Endothelial cell of umbilical vein (primary cell): ENCODE measurements at regions not wholly inside any gene's neighbourhood (a gene's known extent, or its start where the extent isn't known, plus 50 kb on each side); places are given as distances from the start of the nearest gene placed in this dataset.

Experiments
- BruUV-seq: library from RNA; stranded (reverse); fragments of 400-500 nt; replicated peaks from 2 replicates; lab custom pipeline; 2021; lab: Mats Ljungman, UMichigan
- CTCF ChIA-PET: fragments of 300-600, 350-600 bp; sonication (Branson Sonifier 250); formaldehyde crosslinking; loops from one replicate; lab custom pipeline; 2021; ENCODE audit warnings: antibody characterized with exemption, inconsistent platforms; lab: Charles Lee
- POLR2A ChIA-PET: fragments of 300-600, 350-600 bp; sonication (Branson Sonifier 250); formaldehyde crosslinking; loops from one replicate; lab custom pipeline; 2021; ENCODE audit warnings: antibody characterized with exemption, inconsistent platforms; lab: Charles Lee
- DNase-seq: peaks from one replicate; pipeline ENCODE4 v3.0.0-alpha.2; 2011; ENCODE audit warnings: low read depth, low spot score
- FAIRE-seq: peaks from 2 replicates; lab custom pipeline; 2011; peaks lifted over from hg19 to GRCh38; lab: Jason Lieb, UNC
- H2AFZ ChIP-seq: 2 replicates; pipeline ENCODE4 v1.6.0; 2012; ENCODE audit warnings: low read depth, low read length, control low read depth, inconsistent platforms
- H3K27ac ChIP-seq: 2 replicates; pipeline ENCODE4 v1.5.1; 2011; ENCODE audit warnings: low read depth, mild to moderate bottlenecking, control low read depth, low read length, moderate library complexity; ENCODE audit not compliant: insufficient read depth
- H3K27me3 ChIP-seq, 2 experiments: 2 replicates each; pipeline versions ENCODE4 v1.6.0 to v1.6.1; 2011; ENCODE audit warnings: low read length in 2 of 2, mixed read lengths in 1 of 2; ENCODE audit not compliant: control insufficient read depth in 2 of 2, insufficient read depth in 2 of 2
- H3K36me3 ChIP-seq, 2 experiments: 2 replicates in 1 of 2; 3 replicates in 1 of 2; pipeline ENCODE4 v1.5.1; 2011; ENCODE audit warnings: low read length in 2 of 2, mild to moderate bottlenecking in 1 of 2, moderate library complexity in 1 of 2; ENCODE audit not compliant: control insufficient read depth in 2 of 2, insufficient read depth in 2 of 2; ENCODE audit errors: extremely low read depth in 1 of 2
- H3K4me1 ChIP-seq: 3 replicates; pipeline ENCODE4 v1.5.1; 2011; ENCODE audit warnings: mild to moderate bottlenecking, low read length; ENCODE audit not compliant: control insufficient read depth, insufficient read depth; ENCODE audit errors: extremely low read depth
- H3K4me2 ChIP-seq: 2 replicates; pipeline ENCODE4 v1.6.1; 2011; ENCODE audit warnings: low read length, control low read depth, mixed read lengths; ENCODE audit not compliant: insufficient read depth
- H3K4me3 ChIP-seq, 3 experiments: fragments of 200-600 bp in 1 of 3; sonication (generic), shearing (Covaris generic) in 1 of 3; replicated peaks in 1 of 3; 2 replicates each; pipeline ENCODE4 v1.5.1; 2011 to 2016; ENCODE audit warnings: control low read depth in 3 of 3, low read length in 3 of 3, mild to moderate bottlenecking in 2 of 3, inconsistent platforms in 1 of 3, low read depth in 1 of 3, moderate library complexity in 1 of 3; ENCODE audit not compliant: insufficient read depth in 1 of 3
- H3K79me2 ChIP-seq: 2 replicates; pipeline ENCODE4 v1.6.0; 2012; ENCODE audit warnings: low read length, inconsistent platforms; ENCODE audit not compliant: control insufficient read depth, insufficient read depth
- H3K9ac ChIP-seq: replicated peaks from 2 replicates; pipeline ENCODE3; 2011; ENCODE audit warnings: low read length, control low read depth; ENCODE audit not compliant: insufficient read depth; ENCODE audit errors: extremely low read depth
- H3K9me1 ChIP-seq: replicated peaks from 3 replicates; pipeline ENCODE4 v1.6.0; 2011; ENCODE audit warnings: mild to moderate bottlenecking, low read length; ENCODE audit not compliant: control insufficient read depth, insufficient read depth; ENCODE audit errors: extremely low read depth
- H3K9me3 ChIP-seq: replicated peaks from 2 replicates; pipeline ENCODE4 v1.5.1; 2012; ENCODE audit warnings: low read length, inconsistent platforms; ENCODE audit not compliant: control insufficient read depth, insufficient read depth
- H4K20me1 ChIP-seq: replicated peaks from 2 replicates; pipeline ENCODE3; 2011; ENCODE audit warnings: mild to moderate bottlenecking, low read length; ENCODE audit not compliant: control insufficient read depth, insufficient read depth; ENCODE audit errors: extremely low read depth
- EZH2 ChIP-seq: IDR thresholded peaks from 2 replicates; pipeline ENCODE4 v1.6.1; 2012; ENCODE audit warnings: borderline replicate concordance, low read depth, mild to moderate bottlenecking, moderate library complexity, low read length, inconsistent platforms; ENCODE audit not compliant: severe bottlenecking
- FOS ChIP-seq: IDR thresholded peaks from 2 replicates; pipeline ENCODE4 v1.6.1; 2011; ENCODE audit warnings: mild to moderate bottlenecking, low read length, moderate library complexity, borderline replicate concordance; ENCODE audit not compliant: insufficient read depth
- GATA2 ChIP-seq: IDR thresholded peaks from 2 replicates; pipeline ENCODE4 v1.7.0; 2011; ENCODE audit warnings: low read depth, mild to moderate bottlenecking, moderate library complexity, mixed read lengths, low read length; ENCODE audit not compliant: insufficient read length, insufficient read depth
- JUN ChIP-seq: IDR thresholded peaks from 2 replicates; pipeline ENCODE4 v1.6.1; 2011; ENCODE audit warnings: borderline replicate concordance, low read depth; ENCODE audit not compliant: insufficient read length, insufficient read depth
- MYC ChIP-seq: IDR thresholded peaks from one replicate; pipeline ENCODE4 v1.6.1; 2011; ENCODE audit warnings: mild to moderate bottlenecking, low read depth, low read length
- POLR2A ChIP-seq: IDR thresholded peaks from 2 replicates; pipeline ENCODE4 v1.6.1; 2012; ENCODE audit warnings: low read depth, mild to moderate bottlenecking, control low read depth, low read length
- dilution Hi-C: fragments of 300-500 bp; cut with MboI; formaldehyde crosslinking; loops from one replicate; pipeline ENCODE4 v1.15.0; 2019; ENCODE audit warnings: low sequenced_read_pairs; ENCODE audit not compliant: extremely low pct_ligation_motif_present
- intact Hi-C: fragments of 100-400 bp; cut with micrococcal nuclease; formaldehyde crosslinking; loops from one replicate; pipeline ENCODE4 v1.10.0; 2022
- TF ChIP-seq, protein P1 (sequence below): IDR thresholded peaks from 2 replicates; pipeline ENCODE4 v1.6.1; 2011; ENCODE audit not compliant: insufficient read depth, insufficient read length
- TF ChIP-seq, protein P2 (sequence below), 2 donors: IDR thresholded peaks; 1 replicate in 1 of 2; 2 replicates in 1 of 2; pipeline ENCODE4 v1.5.1; 2011; ENCODE audit warnings: low read length in 2 of 2, mild to moderate bottlenecking in 2 of 2, moderate library complexity in 2 of 2, control low read depth in 1 of 2, inconsistent platforms in 1 of 2, low read depth in 1 of 2; ENCODE audit not compliant: insufficient read depth in 1 of 2; ENCODE audit errors: extremely low read depth in 1 of 2

DNA sequence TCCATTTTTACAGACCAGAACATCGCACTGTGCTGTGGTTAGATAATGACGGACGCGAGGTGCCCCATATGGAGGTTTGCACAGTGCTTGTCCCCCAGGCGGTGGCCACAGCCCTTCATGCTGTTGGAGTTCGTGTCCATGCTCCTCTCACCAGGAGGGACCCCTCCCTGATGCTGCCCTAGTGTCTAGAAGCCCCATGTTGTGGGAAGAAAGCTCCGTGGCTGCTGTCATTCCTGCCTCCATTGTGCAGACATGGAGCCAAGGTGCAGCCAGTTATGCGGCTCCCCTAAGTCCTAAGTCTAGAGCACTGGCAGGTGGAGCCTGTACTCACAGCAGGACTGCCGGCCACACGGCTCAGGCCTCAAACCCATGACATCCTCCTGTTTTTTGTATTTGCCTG lies 464.9 kb downstream of the EIPR1 start:
- no peak overlapping the region for H3K9ac ChIP-seq
- no peaks in the 10 kb centered on the region for H3K4me1 ChIP-seq
- H3K4me3 ChIP-seq = no peak overlapping the region
- H3K27me3 ChIP-seq = no peaks in the 10 kb centered on the region
- H3K36me3 ChIP-seq = no peaks in the 10 kb centered on the region
- H3K79me2 ChIP-seq = no peaks in the 10 kb centered on the region
- no peak overlapping the region for H3K4me2 ChIP-seq
- TF ChIP-seq, protein P1, sequence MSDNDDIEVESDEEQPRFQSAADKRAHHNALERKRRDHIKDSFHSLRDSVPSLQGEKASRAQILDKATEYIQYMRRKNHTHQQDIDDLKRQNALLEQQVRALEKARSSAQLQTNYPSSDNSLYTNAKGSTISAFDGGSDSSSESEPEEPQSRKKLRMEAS = no peak
- TF ChIP-seq GATA2 = no peak
- TF ChIP-seq, protein P2, sequence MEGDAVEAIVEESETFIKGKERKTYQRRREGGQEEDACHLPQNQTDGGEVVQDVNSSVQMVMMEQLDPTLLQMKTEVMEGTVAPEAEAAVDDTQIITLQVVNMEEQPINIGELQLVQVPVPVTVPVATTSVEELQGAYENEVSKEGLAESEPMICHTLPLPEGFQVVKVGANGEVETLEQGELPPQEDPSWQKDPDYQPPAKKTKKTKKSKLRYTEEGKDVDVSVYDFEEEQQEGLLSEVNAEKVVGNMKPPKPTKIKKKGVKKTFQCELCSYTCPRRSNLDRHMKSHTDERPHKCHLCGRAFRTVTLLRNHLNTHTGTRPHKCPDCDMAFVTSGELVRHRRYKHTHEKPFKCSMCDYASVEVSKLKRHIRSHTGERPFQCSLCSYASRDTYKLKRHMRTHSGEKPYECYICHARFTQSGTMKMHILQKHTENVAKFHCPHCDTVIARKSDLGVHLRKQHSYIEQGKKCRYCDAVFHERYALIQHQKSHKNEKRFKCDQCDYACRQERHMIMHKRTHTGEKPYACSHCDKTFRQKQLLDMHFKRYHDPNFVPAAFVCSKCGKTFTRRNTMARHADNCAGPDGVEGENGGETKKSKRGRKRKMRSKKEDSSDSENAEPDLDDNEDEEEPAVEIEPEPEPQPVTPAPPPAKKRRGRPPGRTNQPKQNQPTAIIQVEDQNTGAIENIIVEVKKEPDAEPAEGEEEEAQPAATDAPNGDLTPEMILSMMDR (IDR thresholded peaks at IDR 0.05; ENCODE audit: extremely low read depth in 1 of 2, insufficient read depth in 1 of 2, low read depth in 1 of 2, low read length in 2 of 2) = no peak
- TF ChIP-seq EZH2 = no peak
- TF ChIP-seq POLR2A = no peak
- FAIRE-seq (no peak), DNase-seq (no peak)
- no peaks in the 10 kb centered on the region for H3K9me1 ChIP-seq
- H3K27ac ChIP-seq = no peak overlapping the region
- dilution Hi-C loops = no loop called here
- CTCF ChIA-PET = no interaction called here
- H4K20me1 ChIP-seq = no peaks in the 10 kb centered on the region
- H2AFZ ChIP-seq = no peak overlapping the region
- H3K9me3 ChIP-seq = peaks cover 11% of the 10 kb centered on the region
- POLR2A ChIA-PET = no interaction called here
- intact Hi-C loops = no loop called here
- no TSS peak for BruUV-seq

DNA sequence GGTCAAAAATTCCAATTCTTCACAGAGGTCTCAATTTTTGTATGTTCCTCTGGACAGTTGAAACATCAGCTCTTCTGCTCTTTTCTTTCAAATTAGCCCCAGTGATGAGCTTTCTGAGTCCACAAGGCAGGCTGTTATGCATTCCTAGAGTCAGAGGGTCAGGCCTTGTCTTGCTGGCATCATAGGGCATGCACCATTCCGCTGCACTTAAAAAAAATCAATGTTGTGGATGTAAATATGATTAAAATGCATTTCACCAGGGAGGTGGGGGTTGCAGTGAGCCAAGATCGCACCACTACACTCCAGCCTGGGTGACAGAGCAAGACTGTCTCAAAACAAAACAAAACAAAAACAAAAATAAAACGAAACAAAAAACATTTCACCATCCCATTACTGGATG lies 465.3 kb downstream of the EIPR1 start:
- TF ChIP-seq GATA2 (no peak), JUN (no peak), EZH2 (no peak), MYC (no peak), POLR2A (no peak), FOS (no peak)
- TF ChIP-seq, protein P2 (IDR thresholded peaks at IDR 0.05; ENCODE audit: extremely low read depth in 1 of 2, insufficient read depth in 1 of 2, low read depth in 1 of 2, low read length in 2 of 2) = no peak
- intact Hi-C loops = no loop called here
- no TSS peak for BruUV-seq

More for the DNA sequence above, 465.3 kb downstream of the EIPR1 start:
- DNase-seq (no peak), FAIRE-seq (no peak)
- Histone ChIP-seq H3K9me3 (peaks cover 11% of the 10 kb centered on the region), H3K9ac (no peak overlapping the region), H3K4me1 (no peaks in the 10 kb centered on the region), H3K27ac (no peak overlapping the region), H3K36me3 (no peaks in the 10 kb centered on the region), H3K9me1 (no peaks in the 10 kb centered on the region), H3K27me3 (no peaks in the 10 kb centered on the region), H2AFZ (no peak overlapping the region), H3K4me2 (no peak overlapping the region), H3K4me3 (no peak overlapping the region), H4K20me1 (no peaks in the 10 kb centered on the region), H3K79me2 (no peaks in the 10 kb centered on the region)
- ChIA-PET CTCF (no interaction called here), POLR2A (no interaction called here)
- dilution Hi-C loops = no loop called here
